Adrenal gland (tissue), 5 donors: ENCODE measurements at regions not wholly inside any gene's neighbourhood (a gene's known extent, or its start where the extent isn't known, plus 50 kb on each side); places are given as distances from the start of the nearest gene placed in this dataset.

Experiments used
- CTCF ChIP-seq, 6 experiments: fragments of 450-650 bp in 4 of 6; fragments of 200-600 bp in 2 of 6; sonication (generic) in 1 of 6; IDR thresholded peaks; 1 replicate in 5 of 6; 2 replicates in 1 of 6; pipeline versions ENCODE4 v1.5.1 to v1.8.0; 2016 to 2021; ENCODE audit warnings: antibody characterized with exemption in 6 of 6, mild to moderate bottlenecking in 2 of 6, moderate library complexity in 1 of 6
- POLR2A ChIP-seq, 2 donors: fragments of 450-650 bp; IDR thresholded peaks; one replicate each; pipeline ENCODE4 v1.6.1; 2017; ENCODE audit warnings: antibody characterized with exemption in 2 of 2, mild to moderate bottlenecking in 2 of 2, moderate library complexity in 1 of 2
- donor health status: DM: no; HTN: no; CAD: no.

GRCh38 chr15:91670108-91670507 is 183.4 kb upstream of the SLCO3A1 start:
- no peak for TF ChIP-seq CTCF (IDR thresholded peaks at IDR 0.05)
- no peak for TF ChIP-seq POLR2A (IDR thresholded peaks at IDR 0.05)
